Nephron (organoid): ENCODE measurements at regions not wholly inside any gene's neighbourhood (a gene's known extent, or its start where the extent isn't known, plus 50 kb on each side); places are given as distances from the start of the nearest gene placed in this dataset.
A peak's percentile ranks its signal among the peaks of the same experiment; 100 is the strongest.

Experiments
- H3K27ac Mint-ChIP-seq, 3 experiments: 2 replicates each; pipeline ENCODE4 v1.8.0; 2020; ENCODE audit warnings: mixed read lengths in 3 of 3, mild to moderate bottlenecking in 2 of 3, moderate library complexity in 1 of 3
- H3K27me3 Mint-ChIP-seq: 2 replicates; pipeline ENCODE4 v1.8.0; 2021; ENCODE audit warnings: low read depth, mild to moderate bottlenecking, moderate library complexity, mixed read lengths
- H3K36me3 Mint-ChIP-seq: 2 replicates; pipeline ENCODE4 v1.8.0; 2020; ENCODE audit warnings: low read depth, mixed read lengths
- H3K4me1 Mint-ChIP-seq: 2 replicates; pipeline ENCODE4 v1.8.0; 2020; ENCODE audit warnings: mixed read lengths
- H3K4me3 Mint-ChIP-seq, 3 experiments: 2 replicates each; pipeline ENCODE4 v1.8.0; 2020; ENCODE audit warnings: mild to moderate bottlenecking in 3 of 3, mixed read lengths in 3 of 3, moderate library complexity in 2 of 3
- H3K9me3 Mint-ChIP-seq: 2 replicates; pipeline ENCODE4 v1.8.0; 2020; ENCODE audit warnings: mixed read lengths
- CTCF ChIP-seq, 3 experiments: fragments of 200-600 bp; sonication (generic); IDR thresholded peaks; one replicate each; pipeline ENCODE4 v1.5.0; 2021; ENCODE audit warnings: antibody characterized with exemption in 3 of 3; ENCODE audit not compliant: unreplicated experiment in 3 of 3

- H3K27ac Mint-ChIP-seq = peak overlapping the region; percentile 57 to 83 (median 72)
- H3K27me3 Mint-ChIP-seq = no peaks in the 10 kb centered on the region
- peaks cover 3% of the 10 kb centered on the region for H3K9me3 Mint-ChIP-seq
- H3K4me1 Mint-ChIP-seq = peaks cover 10% of the 10 kb centered on the region
- H3K36me3 Mint-ChIP-seq = no peaks in the 10 kb centered on the region
- no peak overlapping the region for H3K4me3 Mint-ChIP-seq
- TF ChIP-seq CTCF (IDR thresholded peaks at IDR 0.05; ENCODE audit: unreplicated experiment in 3 of 3) = no peak
These were observed 85.7 kb upstream of the RBBP8 start for GRCh38 chr18:22847392-22847791.

GRCh38 chr18:22847867-22848451 is 85.2 kb upstream of the RBBP8 start:
- Mint-ChIP-seq H3K4me3 (no peak overlapping the region), H3K36me3 (no peaks in the 10 kb centered on the region), H3K27ac (peak overlapping the region; percentile 57 to 83 (median 72))

GRCh38 chr18:22848615-22849014 is 84.5 kb upstream of the RBBP8 start:
- peaks cover 10% of the 10 kb centered on the region for H3K4me1 Mint-ChIP-seq
- no peaks in the 10 kb centered on the region for H3K27me3 Mint-ChIP-seq
- peaks cover 3% of the 10 kb centered on the region for H3K9me3 Mint-ChIP-seq
- no peak overlapping the region for H3K4me3 Mint-ChIP-seq
- no peak for TF ChIP-seq CTCF (IDR thresholded peaks at IDR 0.05; ENCODE audit: unreplicated experiment in 3 of 3)
- H3K27ac Mint-ChIP-seq = no peak overlapping the region
- no peaks in the 10 kb centered on the region for H3K36me3 Mint-ChIP-seq

More at GRCh38 chr18:22847867-22848451, 85.2 kb upstream of the RBBP8 start:
- peaks cover 3% of the 10 kb centered on the region for H3K9me3 Mint-ChIP-seq
- peaks cover 10% of the 10 kb centered on the region for H3K4me1 Mint-ChIP-seq
- TF ChIP-seq CTCF (IDR thresholded peaks at IDR 0.05; ENCODE audit: unreplicated experiment in 3 of 3) = no peak
- no peaks in the 10 kb centered on the region for H3K27me3 Mint-ChIP-seq

- H3K27me3 Mint-ChIP-seq = no peaks in the 10 kb centered on the region
- no peak overlapping the region for H3K4me3 Mint-ChIP-seq
These were observed 76.3 kb upstream of the RBBP8 start for GRCh38 chr18:22856870-22857269.

GRCh38 chr18:22858121-22858520 is 75.0 kb upstream of the RBBP8 start:
- H3K27me3 Mint-ChIP-seq = no peaks in the 10 kb centered on the region
- H3K36me3 Mint-ChIP-seq = no peaks in the 10 kb centered on the region
- H3K4me1 Mint-ChIP-seq = no peaks in the 10 kb centered on the region

More at GRCh38 chr18:22856870-22857269, 76.3 kb upstream of the RBBP8 start:
- TF ChIP-seq CTCF (IDR thresholded peaks at IDR 0.05; ENCODE audit: unreplicated experiment in 3 of 3) = no peak
- Mint-ChIP-seq H3K36me3 (no peaks in the 10 kb centered on the region), H3K27ac (no peak overlapping the region), H3K9me3 (peaks cover 3% of the 10 kb centered on the region), H3K4me1 (no peaks in the 10 kb centered on the region)

More at GRCh38 chr18:22858121-22858520, 75.0 kb upstream of the RBBP8 start:
- Mint-ChIP-seq H3K9me3 (peaks cover 3% of the 10 kb centered on the region), H3K4me3 (no peak overlapping the region), H3K27ac (no peak overlapping the region)
- no peak for TF ChIP-seq CTCF (IDR thresholded peaks at IDR 0.05; ENCODE audit: unreplicated experiment in 3 of 3)
